ENCODE measurements at regions not wholly inside any gene's neighbourhood (a gene's known extent, or its start where the extent isn't known, plus 50 kb on each side); places are given as distances from the start of the nearest gene placed in this dataset.

GRCh38 chr15:69692342-69692741, 239.7 kb downstream of the RPLP1 start:
- no peak overlapping the region for H3K27ac ChIP-seq
- TF ChIP-seq, protein P1, sequence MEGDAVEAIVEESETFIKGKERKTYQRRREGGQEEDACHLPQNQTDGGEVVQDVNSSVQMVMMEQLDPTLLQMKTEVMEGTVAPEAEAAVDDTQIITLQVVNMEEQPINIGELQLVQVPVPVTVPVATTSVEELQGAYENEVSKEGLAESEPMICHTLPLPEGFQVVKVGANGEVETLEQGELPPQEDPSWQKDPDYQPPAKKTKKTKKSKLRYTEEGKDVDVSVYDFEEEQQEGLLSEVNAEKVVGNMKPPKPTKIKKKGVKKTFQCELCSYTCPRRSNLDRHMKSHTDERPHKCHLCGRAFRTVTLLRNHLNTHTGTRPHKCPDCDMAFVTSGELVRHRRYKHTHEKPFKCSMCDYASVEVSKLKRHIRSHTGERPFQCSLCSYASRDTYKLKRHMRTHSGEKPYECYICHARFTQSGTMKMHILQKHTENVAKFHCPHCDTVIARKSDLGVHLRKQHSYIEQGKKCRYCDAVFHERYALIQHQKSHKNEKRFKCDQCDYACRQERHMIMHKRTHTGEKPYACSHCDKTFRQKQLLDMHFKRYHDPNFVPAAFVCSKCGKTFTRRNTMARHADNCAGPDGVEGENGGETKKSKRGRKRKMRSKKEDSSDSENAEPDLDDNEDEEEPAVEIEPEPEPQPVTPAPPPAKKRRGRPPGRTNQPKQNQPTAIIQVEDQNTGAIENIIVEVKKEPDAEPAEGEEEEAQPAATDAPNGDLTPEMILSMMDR (IDR thresholded peaks at IDR 0.05): no peak
- TF ChIP-seq ZFX (IDR thresholded peaks at IDR 0.05; ENCODE audit: borderline replicate concordance): no peak

DNA sequence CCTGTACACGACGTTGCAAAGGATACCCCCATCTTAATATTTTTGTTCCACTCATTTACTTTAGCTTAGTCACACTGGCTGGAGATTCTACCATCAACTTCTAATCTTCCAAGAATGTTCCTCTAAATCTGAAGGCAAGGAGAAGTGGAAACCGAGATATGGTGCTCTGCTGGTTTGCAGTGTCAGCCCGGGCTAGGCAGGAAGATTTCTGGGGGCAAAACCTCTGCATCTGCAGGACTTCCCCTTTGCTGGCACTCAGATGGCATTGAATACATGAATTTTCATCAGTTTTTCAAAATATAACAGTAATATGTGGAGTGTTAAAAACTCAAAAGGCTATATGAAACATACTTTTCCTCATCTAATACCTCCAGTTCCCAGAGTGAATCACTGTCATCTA, 240.4 kb downstream of the RPLP1 start:
- no peak for TF ChIP-seq ZFX (IDR thresholded peaks at IDR 0.05; ENCODE audit: borderline replicate concordance)
- TF ChIP-seq, protein P1 (IDR thresholded peaks at IDR 0.05): no peak
- no peak overlapping the region for H3K27ac ChIP-seq

- TF ChIP-seq, protein P1 (IDR thresholded peaks at IDR 0.05): no peak
- no peak for TF ChIP-seq ZFX (IDR thresholded peaks at IDR 0.05; ENCODE audit: borderline replicate concordance)
- no peak overlapping the region for H3K27ac ChIP-seq
Measured at GRCh38 chr15:69696946-69697345, 244.3 kb downstream of the RPLP1 start.

DNA sequence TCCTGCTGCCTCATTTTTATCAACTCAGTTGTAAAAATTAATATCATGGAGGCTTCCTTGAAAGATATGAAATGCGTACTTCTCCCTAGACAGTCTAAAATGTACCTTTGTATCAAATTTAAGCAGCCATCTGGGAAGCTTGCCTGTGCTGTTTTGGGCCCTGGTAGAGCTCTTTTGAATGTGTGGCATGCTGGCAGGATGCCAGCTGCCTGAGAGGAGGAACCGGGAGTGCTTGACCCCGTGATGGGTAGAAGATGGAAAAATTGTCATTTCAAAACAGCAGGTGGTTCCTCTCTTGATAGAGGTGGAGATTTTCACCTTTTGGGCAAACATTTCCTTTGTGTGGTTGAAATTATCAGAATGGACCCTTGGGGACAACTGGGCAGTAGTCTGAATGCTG, 245.3 kb downstream of the RPLP1 start:
- H3K27ac ChIP-seq: no peak overlapping the region
- TF ChIP-seq ZFX (IDR thresholded peaks at IDR 0.05; ENCODE audit: borderline replicate concordance): no peak
- TF ChIP-seq, protein P1 (IDR thresholded peaks at IDR 0.05): no peak

DNA sequence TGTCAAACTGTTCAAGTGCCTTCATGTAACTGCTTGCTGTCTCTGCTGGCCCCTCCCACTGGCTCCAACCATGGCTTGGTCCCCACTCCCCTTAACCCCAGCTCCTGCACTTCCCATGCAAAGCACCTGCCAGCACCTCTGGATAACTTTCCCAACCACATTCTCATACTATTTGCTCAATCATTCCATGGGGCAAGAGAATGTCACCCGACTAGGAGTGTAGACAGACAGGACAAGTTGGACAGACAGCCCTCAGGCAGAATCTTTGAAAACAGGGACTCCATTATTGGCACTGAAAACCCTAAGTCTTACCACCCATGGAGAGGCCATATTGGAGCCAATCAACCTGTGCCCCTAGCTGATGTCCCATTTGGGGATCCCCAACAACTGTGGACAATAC, 246.5 kb downstream of the RPLP1 start:
- H3K27ac ChIP-seq: no peak overlapping the region
- no peak for TF ChIP-seq ZFX (IDR thresholded peaks at IDR 0.05; ENCODE audit: borderline replicate concordance)
- TF ChIP-seq, protein P1 (IDR thresholded peaks at IDR 0.05): no peak

- H3K27ac ChIP-seq: no peak overlapping the region
Measured at GRCh38 chr15:69700380-69700779, 247.8 kb downstream of the RPLP1 start.

DNA sequence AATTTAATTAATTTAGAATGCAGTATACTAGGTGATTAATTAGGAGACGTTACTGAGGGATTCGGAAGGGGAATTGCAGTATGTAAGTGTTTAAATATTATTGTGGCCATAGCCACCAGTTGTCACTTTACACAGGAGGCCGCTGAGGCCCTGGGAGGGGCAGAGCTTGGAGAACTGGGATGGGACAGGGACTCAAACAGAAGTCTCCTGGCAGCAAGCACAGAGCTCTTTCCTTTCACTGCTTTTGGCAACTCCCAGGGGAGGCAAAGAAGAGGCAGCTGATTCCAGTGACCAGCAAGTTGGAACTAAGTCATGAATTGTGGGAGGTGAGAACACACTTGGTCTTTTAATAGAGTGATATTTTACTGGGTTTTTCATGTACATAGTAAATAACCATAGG, 248.6 kb downstream of the RPLP1 start:
- TF ChIP-seq ZFX (IDR thresholded peaks at IDR 0.05; ENCODE audit: borderline replicate concordance): no peak
- TF ChIP-seq, protein P1 (IDR thresholded peaks at IDR 0.05): no peak
- H3K27ac ChIP-seq: no peak overlapping the region

More at GRCh38 chr15:69700380-69700779, 247.8 kb downstream of the RPLP1 start:
- TF ChIP-seq, protein P1 (IDR thresholded peaks at IDR 0.05): no peak
- no peak for TF ChIP-seq ZFX (IDR thresholded peaks at IDR 0.05; ENCODE audit: borderline replicate concordance)

Data from 22Rv1 (cell line).